ENCODE measurements at regions not wholly inside any gene's neighbourhood (a gene's known extent, or its start where the extent isn't known, plus 50 kb on each side); places are given as distances from the start of the nearest gene placed in this dataset.

DNA sequence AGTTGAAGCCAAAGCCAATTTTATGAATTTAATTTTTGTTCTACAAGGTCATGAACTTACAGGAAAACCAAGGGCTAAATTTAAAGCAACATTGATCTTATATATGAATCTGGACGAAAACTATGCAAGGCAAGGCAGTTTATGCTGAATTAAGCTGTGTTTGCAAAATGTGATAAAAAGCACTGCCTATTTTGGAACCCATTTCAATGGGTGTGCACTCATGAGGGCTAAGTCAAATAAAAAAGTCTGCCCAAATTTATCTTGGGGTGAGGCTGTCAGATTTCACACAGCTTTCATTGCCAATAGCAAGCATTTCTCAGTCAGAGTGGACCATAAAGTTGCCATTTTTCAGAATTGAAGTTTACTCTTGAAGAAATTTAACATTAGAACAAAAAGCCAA is 199.9 kb downstream of the LURAP1L start:
- TF ChIP-seq CTCF (IDR thresholded peaks at IDR 0.05) (no peak), EZH2 (IDR thresholded peaks at IDR 0.05) (no peak), EZH2phosphoT487 (IDR thresholded peaks at IDR 0.05) (no peak)
